HepG2 (cell line): ENCODE measurements at regions not wholly inside any gene's neighbourhood (a gene's known extent, or its start where the extent isn't known, plus 50 kb on each side); places are given as distances from the start of the nearest gene placed in this dataset.

Experiments used
- CEBPZ ChIP-seq: IDR thresholded peaks from 2 replicates; pipeline ENCODE4 v1.6.1; 2012; ENCODE audit warnings: low read length, improper control_type of control experiment
- FOXA3 ChIP-seq: IDR thresholded peaks from 2 replicates; pipeline ENCODE4 v1.6.1; 2016; ENCODE audit warnings: missing genetic modification reagents, missing compliant biosample characterization
- HOXA9 ChIP-seq: sonication (generic); formaldehyde crosslinking; IDR thresholded peaks from 2 replicates; pipeline ENCODE4 v1.8.1; 2022; ENCODE audit warnings: missing genetic modification reagents, mild to moderate bottlenecking, moderate library complexity, borderline replicate concordance
- MNT ChIP-seq: fragments of 450-650 bp; IDR thresholded peaks from 2 replicates; pipeline ENCODE4 v1.6.1; 2016
- NCOA2 ChIP-seq: sonication (generic); formaldehyde crosslinking; IDR thresholded peaks from 2 replicates; pipeline ENCODE4 v1.8.0; 2022; ENCODE audit warnings: inconsistent platforms
- NFE2L1 ChIP-seq: sonication (generic); formaldehyde crosslinking; IDR thresholded peaks from 2 replicates; pipeline ENCODE4 v1.4.0; 2020; ENCODE audit warnings: missing genetic modification reagents, mild to moderate bottlenecking, borderline replicate concordance
- NR1H2 ChIP-seq: sonication (generic); formaldehyde crosslinking; IDR thresholded peaks from 2 replicates; pipeline ENCODE4 v1.8.1; 2022; ENCODE audit warnings: low read depth, missing genetic modification reagents, borderline replicate concordance
- PCBP1 ChIP-seq: fragments of 200-400 bp; formaldehyde crosslinking; IDR thresholded peaks from 2 replicates; pipeline ENCODE4 v1.6.1; 2017; ENCODE audit warnings: mild to moderate bottlenecking, low read depth, low read length, borderline replicate concordance
- RBAK ChIP-seq: sonication (generic); formaldehyde crosslinking; IDR thresholded peaks from 2 replicates; pipeline ENCODE4 v1.5.1; 2020; ENCODE audit warnings: mild to moderate bottlenecking, missing genetic modification reagents
- RBFOX2 ChIP-seq: fragments of 200-400 bp; formaldehyde crosslinking; IDR thresholded peaks from 2 replicates; pipeline ENCODE4 v1.6.1; 2017; ENCODE audit warnings: low read depth, mild to moderate bottlenecking, low read length
- ZFP82 ChIP-seq: sonication (generic); formaldehyde crosslinking; IDR thresholded peaks from 2 replicates; pipeline ENCODE4 v1.5.1; 2020; ENCODE audit warnings: mild to moderate bottlenecking, missing genetic modification reagents, borderline replicate concordance
- ZNF138 ChIP-seq: sonication (generic); formaldehyde crosslinking; IDR thresholded peaks from 2 replicates; pipeline ENCODE4 v1.5.0; 2020; ENCODE audit warnings: mild to moderate bottlenecking, low read depth, missing genetic modification reagents
- ZNF318 ChIP-seq: sonication (generic); formaldehyde crosslinking; IDR thresholded peaks from 2 replicates; pipeline ENCODE4 v1.4.0; 2020; ENCODE audit warnings: mild to moderate bottlenecking, missing genetic modification reagents
- ZNF597 ChIP-seq: sonication (generic); formaldehyde crosslinking; IDR thresholded peaks from 2 replicates; pipeline ENCODE4 v1.5.0; 2020; ENCODE audit warnings: missing genetic modification reagents
- ZNF879 ChIP-seq: sonication (generic); formaldehyde crosslinking; IDR thresholded peaks from 2 replicates; pipeline ENCODE4 v1.8.1; 2023; ENCODE audit warnings: missing genetic modification reagents

GRCh38 chr7:138396251-138397070 lies 63.6 kb upstream of the TRIM24 start (continued):
- TF ChIP-seq RBAK (CRISPR knock-in tag) (no peak), ZNF597 (no peak), ZNF138 (CRISPR knock-in tag) (no peak), MNT (no peak), ZNF318 (CRISPR knock-in tag) (no peak), RBFOX2 (peak; percentile 63), NFE2L1 (no peak), NCOA2 (CRISPR knock-in tag) (peak; percentile 96), CEBPZ (no peak), FOXA3 (CRISPR knock-in tag) (peak; percentile 79), HOXA9 (CRISPR knock-in tag) (no peak), NR1H2 (CRISPR knock-in tag) (no peak), ZNF879 (no peak), ZFP82 (CRISPR knock-in tag) (no peak), PCBP1 (no peak)
